GM23338 (cell line): ENCODE measurements at regions not wholly inside any gene's neighbourhood (a gene's known extent, or its start where the extent isn't known, plus 50 kb on each side); places are given as distances from the start of the nearest gene placed in this dataset.

ENCODE experiments used
- CREB1 ChIP-seq: fragments of 250-450 bp; sonication (Bioruptor Pico); IDR thresholded peaks from 2 replicates; pipeline ENCODE4 v1.5.0; 2020; ENCODE audit warnings: low read depth, mild to moderate bottlenecking, moderate library complexity
- CTCF ChIP-seq, 2 experiments: fragments of 200-600 bp in 1 of 2; sonication (generic) in 1 of 2; conservative IDR thresholded peaks; 2 replicates each; pipeline versions ENCODE4 v1.5.1 to v1.6.1; 2016 to 2017; ENCODE audit warnings: antibody characterized with exemption in 2 of 2, low read depth in 2 of 2, mild to moderate bottlenecking in 2 of 2, moderate library complexity in 1 of 2
- ETS1 ChIP-seq: IDR thresholded peaks from 2 replicates; pipeline ENCODE4 v1.6.1; 2016; ENCODE audit warnings: antibody characterized with exemption
- EZH2 ChIP-seq: fragments of 200-600 bp; sonication (generic); IDR thresholded peaks from one replicate; pipeline ENCODE4 v1.8.0; 2017; ENCODE audit warnings: antibody characterized with exemption, mild to moderate bottlenecking, low read depth; ENCODE audit not compliant: unreplicated experiment
- EZH2phosphoT487 ChIP-seq: fragments of 200-600 bp; sonication (generic); IDR thresholded peaks from one replicate; pipeline ENCODE4 v1.8.1; 2018; ENCODE audit warnings: antibody characterized with exemption; ENCODE audit not compliant: unreplicated experiment
- JUNB ChIP-seq: IDR thresholded peaks from one replicate; pipeline ENCODE4 v1.6.1; 2016; ENCODE audit warnings: antibody characterized with exemption; ENCODE audit not compliant: unreplicated experiment
- NANOG ChIP-seq: IDR thresholded peaks from 2 replicates; pipeline ENCODE4 v1.6.1; 2016; ENCODE audit warnings: antibody characterized with exemption, borderline replicate concordance
- POLR2AphosphoS5 ChIP-seq: IDR thresholded peaks from 2 replicates; pipeline ENCODE4 v1.6.1; 2016; ENCODE audit warnings: antibody characterized with exemption, low read depth
- STAT1 ChIP-seq: IDR thresholded peaks from one replicate; pipeline ENCODE4 v1.6.1; 2016; ENCODE audit warnings: antibody characterized with exemption; ENCODE audit not compliant: unreplicated experiment
- ZNF114 ChIP-seq: fragments of 250-450 bp; sonication (Bioruptor Pico); IDR thresholded peaks from 2 replicates; pipeline ENCODE4 v1.5.0; 2020; ENCODE audit warnings: mild to moderate bottlenecking, moderate library complexity
- ZNF331 ChIP-seq: fragments of 250-450 bp; sonication (Bioruptor Pico); IDR thresholded peaks from 2 replicates; pipeline ENCODE4 v1.5.0; 2020; ENCODE audit warnings: low read depth, mild to moderate bottlenecking, moderate library complexity
- TF ChIP-seq, protein P1 (sequence below): IDR thresholded peaks from one replicate; pipeline ENCODE4 v1.6.1; 2018; ENCODE audit warnings: antibody characterized with exemption; ENCODE audit not compliant: unreplicated experiment

GRCh38 chr5:159507661-159508060, 177.4 kb upstream of the IL12B start:
- TF ChIP-seq EZH2: no peak
- TF ChIP-seq CTCF (conservative IDR thresholded peaks at IDR 0.05; ENCODE audit: low read depth in 2 of 2): no peak
- no peak for TF ChIP-seq EZH2phosphoT487
- TF ChIP-seq POLR2AphosphoS5: no peak
- TF ChIP-seq, protein P1, sequence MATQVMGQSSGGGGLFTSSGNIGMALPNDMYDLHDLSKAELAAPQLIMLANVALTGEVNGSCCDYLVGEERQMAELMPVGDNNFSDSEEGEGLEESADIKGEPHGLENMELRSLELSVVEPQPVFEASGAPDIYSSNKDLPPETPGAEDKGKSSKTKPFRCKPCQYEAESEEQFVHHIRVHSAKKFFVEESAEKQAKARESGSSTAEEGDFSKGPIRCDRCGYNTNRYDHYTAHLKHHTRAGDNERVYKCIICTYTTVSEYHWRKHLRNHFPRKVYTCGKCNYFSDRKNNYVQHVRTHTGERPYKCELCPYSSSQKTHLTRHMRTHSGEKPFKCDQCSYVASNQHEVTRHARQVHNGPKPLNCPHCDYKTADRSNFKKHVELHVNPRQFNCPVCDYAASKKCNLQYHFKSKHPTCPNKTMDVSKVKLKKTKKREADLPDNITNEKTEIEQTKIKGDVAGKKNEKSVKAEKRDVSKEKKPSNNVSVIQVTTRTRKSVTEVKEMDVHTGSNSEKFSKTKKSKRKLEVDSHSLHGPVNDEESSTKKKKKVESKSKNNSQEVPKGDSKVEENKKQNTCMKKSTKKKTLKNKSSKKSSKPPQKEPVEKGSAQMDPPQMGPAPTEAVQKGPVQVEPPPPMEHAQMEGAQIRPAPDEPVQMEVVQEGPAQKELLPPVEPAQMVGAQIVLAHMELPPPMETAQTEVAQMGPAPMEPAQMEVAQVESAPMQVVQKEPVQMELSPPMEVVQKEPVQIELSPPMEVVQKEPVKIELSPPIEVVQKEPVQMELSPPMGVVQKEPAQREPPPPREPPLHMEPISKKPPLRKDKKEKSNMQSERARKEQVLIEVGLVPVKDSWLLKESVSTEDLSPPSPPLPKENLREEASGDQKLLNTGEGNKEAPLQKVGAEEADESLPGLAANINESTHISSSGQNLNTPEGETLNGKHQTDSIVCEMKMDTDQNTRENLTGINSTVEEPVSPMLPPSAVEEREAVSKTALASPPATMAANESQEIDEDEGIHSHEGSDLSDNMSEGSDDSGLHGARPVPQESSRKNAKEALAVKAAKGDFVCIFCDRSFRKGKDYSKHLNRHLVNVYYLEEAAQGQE: no peak
- no peak for TF ChIP-seq CREB1 (CRISPR knock-in tag)
- TF ChIP-seq JUNB: no peak
- TF ChIP-seq NANOG: no peak
- no peak for TF ChIP-seq ETS1
- no peak for TF ChIP-seq STAT1
- TF ChIP-seq ZNF114 (CRISPR knock-in tag): no peak
- TF ChIP-seq ZNF331 (CRISPR knock-in tag): no peak
